ENCODE measurements at regions not wholly inside any gene's neighbourhood (a gene's known extent, or its start where the extent isn't known, plus 50 kb on each side); places are given as distances from the start of the nearest gene placed in this dataset.

DNA sequence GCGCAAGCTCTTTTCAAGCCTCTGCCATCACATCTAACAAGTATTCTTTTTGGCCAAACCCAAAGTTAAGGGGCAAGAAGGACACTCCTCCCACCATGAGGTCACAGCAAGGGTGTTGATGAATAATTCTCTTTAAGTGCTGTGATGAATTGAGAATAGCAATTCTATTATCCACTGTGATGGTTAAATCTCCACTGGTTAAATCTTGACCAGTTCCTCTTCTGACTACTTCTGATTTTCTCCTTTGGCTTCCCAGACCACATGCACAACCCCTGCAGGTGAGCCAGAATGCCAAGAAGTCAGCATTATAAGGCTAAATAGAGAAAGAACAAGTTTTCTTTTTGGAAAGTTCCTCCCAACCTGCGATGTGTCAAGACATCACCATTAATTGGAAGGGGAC, 90.6 kb upstream of the BCL2L14 start:
- no peak for TF ChIP-seq CTCF (IDR thresholded peaks at IDR 0.05; ENCODE audit: extremely low read depth in 1 of 2, insufficient read depth in 1 of 2, low read depth in 1 of 2, low read length in 2 of 2)
- no peak for TF ChIP-seq POLR2A (IDR thresholded peaks at IDR 0.05; ENCODE audit: low read depth, low read length)
- TF ChIP-seq EZH2 (IDR thresholded peaks at IDR 0.05; ENCODE audit: borderline replicate concordance, low read depth, low read length, severe bottlenecking), result no peak
- no peak for TF ChIP-seq JUN (IDR thresholded peaks at IDR 0.05; ENCODE audit: borderline replicate concordance, insufficient read depth, insufficient read length, low read depth)
- no peak for TF ChIP-seq FOS (IDR thresholded peaks at IDR 0.05; ENCODE audit: borderline replicate concordance, insufficient read depth, low read length)
